HepG2 (cell line): ENCODE measurements at regions not wholly inside any gene's neighbourhood (a gene's known extent, or its start where the extent isn't known, plus 50 kb on each side); places are given as distances from the start of the nearest gene placed in this dataset.

ENCODE experiments used
- ATAC-seq: fragments of 200-7000 bp; cut with Tn5 transposase; 3 replicates; pipeline ENCODE4 v1.9.1; 2020; ENCODE audit warnings: mild to moderate bottlenecking, moderate library complexity
- BruUV-seq: library from RNA; stranded (reverse); fragments of 400-500 nt; replicated peaks from 2 replicates; lab custom pipeline; 2021; lab: Mats Ljungman, UMichigan
- CTCF ChIA-PET: fragments of 300-600 bp; formaldehyde crosslinking; extraction: SDS; loops from one replicate; lab custom pipeline; 2021; ENCODE audit warnings: low total read pairs, inconsistent platforms, low intra/inter-chr PET ratio; lab: Yijun Ruan, JAX
- POLR2A ChIA-PET: fragments of 350-600 bp; sonication (Branson Sonifier 250); formaldehyde crosslinking; loops from one replicate; lab custom pipeline; 2020; ENCODE audit warnings: antibody characterized with exemption, inconsistent platforms; lab: Yijun Ruan, JAX
- DNase-seq: peaks from one replicate; pipeline ENCODE4 v3.0.0-alpha.2; 2015; ENCODE audit warnings: low spot score
- FAIRE-seq: peaks from 3 replicates; lab custom pipeline; 2011; peaks lifted over from hg19 to GRCh38; lab: Jason Lieb, UNC
- H2AFZ ChIP-seq: one replicate; pipeline ENCODE4 v1.6.1; 2011; ENCODE audit warnings: low read length, inconsistent platforms
- H3K27ac ChIP-seq: fragments of 300-600 bp; 3 replicates; pipeline ENCODE4 v1.8.0; 2011; ENCODE audit warnings: mixed run types, mild to moderate bottlenecking, mixed read lengths, low read length, inconsistent platforms; ENCODE audit not compliant: insufficient read depth; ENCODE audit errors: extremely low read length
- H3K27me3 ChIP-seq, 2 experiments: fragments of 200-600 bp in 1 of 2; 2 replicates in 1 of 2; 3 replicates in 1 of 2; pipeline versions ENCODE4 v1.6.0 to v1.8.0; 2011; ENCODE audit warnings: low read length in 2 of 2, mild to moderate bottlenecking in 2 of 2, moderate library complexity in 2 of 2, inconsistent platforms in 1 of 2; ENCODE audit not compliant: insufficient read depth in 2 of 2, control insufficient read depth in 1 of 2
- H3K36me3 ChIP-seq, 2 experiments: fragments of 200-600 bp in 1 of 2; replicated peaks in 1 of 2; 2 replicates in 1 of 2; 3 replicates in 1 of 2; pipeline versions ENCODE4 v1.5.1 to v1.8.0; 2011; ENCODE audit warnings: low read length in 2 of 2, inconsistent platforms in 1 of 2; ENCODE audit not compliant: insufficient read depth in 2 of 2, control insufficient read depth in 1 of 2
- H3K4me1 ChIP-seq: 2 replicates; pipeline ENCODE4 v1.5.1; 2012; ENCODE audit warnings: low read length, inconsistent platforms; ENCODE audit not compliant: insufficient read depth
- H3K4me2 ChIP-seq: 2 replicates; pipeline ENCODE4 v1.6.0; 2011; ENCODE audit warnings: low read depth, low read length, inconsistent platforms
- H3K4me3 ChIP-seq, 3 experiments: fragments of 200-600 bp in 1 of 3; sonication (generic), shearing (Covaris generic) in 1 of 3; replicated peaks in 1 of 3; 2 replicates each; pipeline ENCODE4 v1.5.1; 2011 to 2016; ENCODE audit warnings: low read length in 3 of 3, inconsistent platforms in 2 of 3, low read depth in 2 of 3, mild to moderate bottlenecking in 2 of 3, control low read depth in 1 of 3, mixed read lengths in 1 of 3; ENCODE audit not compliant: insufficient read depth in 1 of 3
- H3K79me2 ChIP-seq: one replicate; pipeline ENCODE4 v1.6.1; 2011; ENCODE audit warnings: low read length, inconsistent platforms; ENCODE audit not compliant: insufficient read depth
- H3K9ac ChIP-seq: 2 replicates; pipeline ENCODE4 v1.6.0; 2011; ENCODE audit warnings: mild to moderate bottlenecking, low read depth, low read length, inconsistent platforms; ENCODE audit not compliant: insufficient read depth
- H3K9me3 ChIP-seq: 2 replicates; pipeline ENCODE4 v1.5.1; 2012; ENCODE audit warnings: mild to moderate bottlenecking, low read length
- H4K20me1 ChIP-seq: 2 replicates; pipeline ENCODE4 v1.6.0; 2011; ENCODE audit warnings: inconsistent platforms, mild to moderate bottlenecking, low read length, moderate library complexity; ENCODE audit not compliant: insufficient read depth
- ATAD3A ChIP-seq: sonication (generic); formaldehyde crosslinking; IDR thresholded peaks from 2 replicates; pipeline ENCODE4 v1.4.0; 2020; ENCODE audit warnings: missing genetic modification reagents
- PHF8 ChIP-seq: sonication (generic); formaldehyde crosslinking; IDR thresholded peaks from 2 replicates; pipeline ENCODE4 v1.5.0; 2020; ENCODE audit warnings: missing genetic modification reagents
- ZNF180 ChIP-seq: sonication (generic); formaldehyde crosslinking; IDR thresholded peaks from 2 replicates; pipeline ENCODE4 v1.4.0; 2020; ENCODE audit warnings: low read depth, missing genetic modification reagents, borderline replicate concordance
- ZNF674 ChIP-seq: sonication (generic); formaldehyde crosslinking; IDR thresholded peaks from 2 replicates; pipeline ENCODE4 v1.5.0; 2020; ENCODE audit warnings: low read depth, mild to moderate bottlenecking, missing genetic modification reagents
- ZNF678 ChIP-seq: sonication (generic); formaldehyde crosslinking; IDR thresholded peaks from 2 replicates; pipeline ENCODE4 v1.4.0; 2020; ENCODE audit warnings: mild to moderate bottlenecking, missing genetic modification reagents
- ZNF713 ChIP-seq: sonication (generic); formaldehyde crosslinking; IDR thresholded peaks from 2 replicates; pipeline ENCODE4 v1.4.0; 2020; ENCODE audit warnings: mild to moderate bottlenecking, missing genetic modification reagents
- ZNF891 ChIP-seq: sonication (generic); formaldehyde crosslinking; IDR thresholded peaks from 2 replicates; pipeline ENCODE4 v1.5.0; 2020; ENCODE audit warnings: mild to moderate bottlenecking, missing genetic modification reagents
- WGBS: methylation state at CpG from one replicate; pipeline ENCODE4 v1.1.6; 2017; ENCODE audit warnings: low lambda C conversion rate; 5-methylcytosine and 5-hydroxymethylcytosine counted together
- in situ Hi-C: cut with HindIII; loops from 2 replicates; pipeline ENCODE4 v1.10.0; 2017; ENCODE audit warnings: low pct_unique_long_range_greater_than_20kb; ENCODE audit not compliant: extremely low pct_ligation_motif_present
- intact Hi-C: fragments of 100-400 bp; cut with micrococcal nuclease; formaldehyde crosslinking; loops from one replicate; pipeline ENCODE4 v1.10.0; 2022; ENCODE audit not compliant: unreplicated experiment
- TF ChIP-seq, protein P1 (sequence below): IDR thresholded peaks from 2 replicates; pipeline ENCODE4 v1.6.1; 2016; ENCODE audit warnings: missing compliant biosample characterization, missing genetic modification reagents, borderline replicate concordance
- TF ChIP-seq, protein P2 (sequence below): sonication (generic); formaldehyde crosslinking; IDR thresholded peaks from 2 replicates; pipeline ENCODE4 v1.9.0; 2021; ENCODE audit warnings: missing genetic modification reagents, borderline replicate concordance

DNA sequence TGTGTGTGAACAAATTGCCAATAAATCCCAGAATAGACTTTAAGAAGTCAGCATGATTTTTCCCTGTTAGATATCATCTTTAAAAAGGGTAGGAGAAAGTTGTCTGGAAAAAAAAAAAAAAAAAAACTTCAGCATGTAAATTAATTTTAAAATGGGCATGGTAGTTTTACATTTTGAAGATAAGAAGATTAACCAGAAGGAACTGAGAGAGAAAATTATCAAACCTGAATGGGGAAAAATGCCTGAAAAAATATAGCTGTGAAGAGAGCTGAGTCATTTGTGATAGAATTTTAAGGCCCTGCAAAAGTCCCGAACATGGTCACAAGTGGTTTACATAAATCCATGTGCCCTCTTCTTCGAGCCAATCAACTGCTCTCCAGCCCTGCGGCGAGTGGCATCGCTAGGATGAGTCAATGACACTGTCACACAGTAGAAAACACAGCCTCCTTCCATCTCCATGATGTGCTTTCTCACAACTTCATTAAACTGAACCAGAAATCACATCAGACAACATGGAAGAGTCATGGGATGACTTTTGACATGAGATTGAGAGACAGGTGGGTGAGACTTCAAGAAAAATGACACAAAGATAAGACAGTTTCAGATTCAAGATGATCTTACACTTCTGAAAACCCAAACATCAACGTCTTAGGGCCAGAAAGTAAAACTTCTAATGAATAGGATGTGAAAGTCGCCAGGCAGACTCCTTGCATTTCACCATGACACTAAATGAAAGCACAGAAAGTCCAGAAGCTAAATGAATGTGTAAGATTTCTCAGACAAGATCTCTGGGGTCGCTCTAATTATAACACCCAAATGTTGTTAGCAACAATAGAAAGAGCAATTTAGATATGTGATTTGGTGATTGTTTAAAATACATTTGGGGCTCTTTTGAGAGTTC, 273.0 kb upstream of the ID2 start:
- BruUV-seq, result no TSS peak
- TF ChIP-seq ZNF713 (CRISPR knock-in tag) (no peak), ZNF678 (CRISPR knock-in tag) (no peak), ZNF180 (no peak), ZNF891 (CRISPR knock-in tag) (no peak), ZNF674 (CRISPR knock-in tag) (no peak), PHF8 (CRISPR knock-in tag) (no peak), ATAD3A (CRISPR knock-in tag) (no peak)
- TF ChIP-seq, protein P1, sequence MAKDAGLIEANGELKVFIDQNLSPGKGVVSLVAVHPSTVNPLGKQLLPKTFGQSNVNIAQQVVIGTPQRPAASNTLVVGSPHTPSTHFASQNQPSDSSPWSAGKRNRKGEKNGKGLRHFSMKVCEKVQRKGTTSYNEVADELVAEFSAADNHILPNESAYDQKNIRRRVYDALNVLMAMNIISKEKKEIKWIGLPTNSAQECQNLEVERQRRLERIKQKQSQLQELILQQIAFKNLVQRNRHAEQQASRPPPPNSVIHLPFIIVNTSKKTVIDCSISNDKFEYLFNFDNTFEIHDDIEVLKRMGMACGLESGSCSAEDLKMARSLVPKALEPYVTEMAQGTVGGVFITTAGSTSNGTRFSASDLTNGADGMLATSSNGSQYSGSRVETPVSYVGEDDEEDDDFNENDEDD (CRISPR knock-in tag), result no peak
- TF ChIP-seq, protein P2, sequence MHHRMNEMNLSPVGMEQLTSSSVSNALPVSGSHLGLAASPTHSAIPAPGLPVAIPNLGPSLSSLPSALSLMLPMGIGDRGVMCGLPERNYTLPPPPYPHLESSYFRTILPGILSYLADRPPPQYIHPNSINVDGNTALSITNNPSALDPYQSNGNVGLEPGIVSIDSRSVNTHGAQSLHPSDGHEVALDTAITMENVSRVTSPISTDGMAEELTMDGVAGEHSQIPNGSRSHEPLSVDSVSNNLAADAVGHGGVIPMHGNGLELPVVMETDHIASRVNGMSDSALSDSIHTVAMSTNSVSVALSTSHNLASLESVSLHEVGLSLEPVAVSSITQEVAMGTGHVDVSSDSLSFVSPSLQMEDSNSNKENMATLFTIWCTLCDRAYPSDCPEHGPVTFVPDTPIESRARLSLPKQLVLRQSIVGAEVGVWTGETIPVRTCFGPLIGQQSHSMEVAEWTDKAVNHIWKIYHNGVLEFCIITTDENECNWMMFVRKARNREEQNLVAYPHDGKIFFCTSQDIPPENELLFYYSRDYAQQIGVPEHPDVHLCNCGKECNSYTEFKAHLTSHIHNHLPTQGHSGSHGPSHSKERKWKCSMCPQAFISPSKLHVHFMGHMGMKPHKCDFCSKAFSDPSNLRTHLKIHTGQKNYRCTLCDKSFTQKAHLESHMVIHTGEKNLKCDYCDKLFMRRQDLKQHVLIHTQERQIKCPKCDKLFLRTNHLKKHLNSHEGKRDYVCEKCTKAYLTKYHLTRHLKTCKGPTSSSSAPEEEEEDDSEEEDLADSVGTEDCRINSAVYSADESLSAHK (CRISPR knock-in tag), result no peak
- CTCF ChIA-PET, result no interaction called here
- 81% methylated on average over 8 of the region's 8 CpGs for WGBS
- in situ Hi-C loops, result no loop called here
- POLR2A ChIA-PET, result no interaction called here
- Histone ChIP-seq H2AFZ (no peak overlapping the region), H3K4me2 (no peak overlapping the region), H3K4me3 (no peak overlapping the region), H3K36me3 (no peaks in the 10 kb centered on the region), H3K79me2 (no peaks in the 10 kb centered on the region), H3K9ac (no peak overlapping the region), H3K9me3 (no peaks in the 10 kb centered on the region), H3K27ac (no peak overlapping the region), H3K27me3 (no peaks in the 10 kb centered on the region; a peak in 1 of 5 replicates), H3K4me1 (peaks cover 45% of the 10 kb centered on the region), H4K20me1 (no peaks in the 10 kb centered on the region)
- intact Hi-C loops, result no loop called here
- FAIRE-seq (no peak), ATAC-seq (no peak), DNase-seq (no peak)
